ENCODE measurements at regions not wholly inside any gene's neighbourhood (a gene's known extent, or its start where the extent isn't known, plus 50 kb on each side); places are given as distances from the start of the nearest gene placed in this dataset.

DNA sequence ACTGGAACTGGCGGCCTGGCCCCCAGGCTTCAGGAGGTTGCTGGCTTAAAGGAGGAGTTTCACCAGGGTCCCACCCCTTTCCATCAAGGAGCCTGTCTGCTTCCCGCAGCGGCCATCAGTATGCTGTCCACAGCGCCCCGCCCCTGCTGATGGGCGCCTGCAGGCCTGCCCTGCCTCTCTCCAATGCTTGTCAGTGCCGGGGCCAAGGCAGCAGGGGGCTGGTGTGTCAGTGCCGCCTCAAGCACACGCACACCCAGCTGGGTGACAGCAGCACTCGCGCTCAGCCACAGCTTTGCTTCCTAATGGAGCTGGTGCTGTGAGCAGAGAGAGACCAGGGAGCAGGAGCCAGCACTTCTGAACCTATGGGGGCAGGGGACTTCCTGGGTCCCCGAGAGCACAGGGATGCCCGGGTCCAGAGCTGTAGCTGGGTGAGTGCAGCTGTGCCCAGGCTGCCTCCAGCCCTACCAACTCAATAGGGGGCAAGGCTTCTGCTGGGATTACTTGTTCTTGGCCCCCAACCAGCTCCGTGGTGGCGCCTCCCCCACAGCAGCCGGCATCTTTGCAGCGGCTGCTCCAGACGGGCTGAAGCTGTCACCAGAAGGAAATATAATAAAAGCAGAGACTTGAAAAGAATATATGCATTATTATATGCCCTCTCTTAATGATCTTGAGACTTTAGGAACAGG lies 377.2 kb upstream of the LRATD1 start:
- Histone ChIP-seq H3K4me3 (ENCODE audit: low read length) (no peak overlapping the region), H3K9ac (ENCODE audit: low read length) (no peak overlapping the region), H3K9me3 (replicated peaks; ENCODE audit: insufficient read depth, low read length) (no peaks in the 10 kb centered on the region), H3K4me2 (ENCODE audit: low read depth, low read length) (no peak overlapping the region), H3K36me3 (replicated peaks; ENCODE audit: insufficient read depth, low read length) (no peaks in the 10 kb centered on the region), H3K27ac (ENCODE audit: low read length) (no peak overlapping the region), H4K20me1 (ENCODE audit: insufficient read depth, low read length) (no peaks in the 10 kb centered on the region), H3K4me1 (ENCODE audit: low read length) (no peaks in the 10 kb centered on the region), H3K9me2 (replicated peaks; ENCODE audit: insufficient read depth, low read length) (0 out of 2 replicates have a peak, but pooled peaks cover 2% of the 10 kb centered on the region), H3K27me3 (replicated peaks; ENCODE audit: insufficient read depth, low read length) (no peaks in the 10 kb centered on the region), H2AFZ (ENCODE audit: low read length) (no peak overlapping the region), H3F3A (ENCODE audit: insufficient read depth, low read length) (no peaks in the 10 kb centered on the region), H3K79me2 (ENCODE audit: low read length) (no peaks in the 10 kb centered on the region)
- TF ChIP-seq EZH2phosphoT487 (IDR thresholded peaks at IDR 0.05; ENCODE audit: low read length), result no peak
- no peak for TF ChIP-seq EZH2 (optimal IDR thresholded peaks at IDR 0.05; ENCODE audit: low read depth, low read length)
- TF ChIP-seq, protein P1, sequence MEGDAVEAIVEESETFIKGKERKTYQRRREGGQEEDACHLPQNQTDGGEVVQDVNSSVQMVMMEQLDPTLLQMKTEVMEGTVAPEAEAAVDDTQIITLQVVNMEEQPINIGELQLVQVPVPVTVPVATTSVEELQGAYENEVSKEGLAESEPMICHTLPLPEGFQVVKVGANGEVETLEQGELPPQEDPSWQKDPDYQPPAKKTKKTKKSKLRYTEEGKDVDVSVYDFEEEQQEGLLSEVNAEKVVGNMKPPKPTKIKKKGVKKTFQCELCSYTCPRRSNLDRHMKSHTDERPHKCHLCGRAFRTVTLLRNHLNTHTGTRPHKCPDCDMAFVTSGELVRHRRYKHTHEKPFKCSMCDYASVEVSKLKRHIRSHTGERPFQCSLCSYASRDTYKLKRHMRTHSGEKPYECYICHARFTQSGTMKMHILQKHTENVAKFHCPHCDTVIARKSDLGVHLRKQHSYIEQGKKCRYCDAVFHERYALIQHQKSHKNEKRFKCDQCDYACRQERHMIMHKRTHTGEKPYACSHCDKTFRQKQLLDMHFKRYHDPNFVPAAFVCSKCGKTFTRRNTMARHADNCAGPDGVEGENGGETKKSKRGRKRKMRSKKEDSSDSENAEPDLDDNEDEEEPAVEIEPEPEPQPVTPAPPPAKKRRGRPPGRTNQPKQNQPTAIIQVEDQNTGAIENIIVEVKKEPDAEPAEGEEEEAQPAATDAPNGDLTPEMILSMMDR (IDR thresholded peaks at IDR 0.05; ENCODE audit: low read length), result no peak
- no peak for DNase-seq

DNA sequence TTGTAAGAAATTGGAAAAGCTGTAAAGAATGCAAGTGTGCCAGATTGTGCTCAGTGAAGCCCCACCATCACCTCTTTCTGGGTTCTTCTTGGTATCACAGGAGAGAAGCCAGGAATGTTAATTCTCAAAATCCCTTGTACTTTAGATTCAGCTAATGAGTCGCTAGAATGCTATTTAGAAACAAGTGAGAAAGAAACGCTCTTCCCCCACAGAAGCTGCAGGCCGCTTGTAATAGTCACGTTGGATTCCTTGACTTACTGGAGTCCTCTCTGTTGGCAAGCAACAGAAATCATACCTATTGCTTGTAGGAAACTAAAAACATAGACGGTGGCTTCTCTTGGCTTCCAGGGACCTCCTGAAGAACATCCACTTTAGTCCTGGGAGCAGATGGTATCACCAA lies 375.6 kb upstream of the LRATD1 start:
- no peaks in the 10 kb centered on the region for H3K4me1 ChIP-seq (ENCODE audit: low read length)
- H3K9ac ChIP-seq (ENCODE audit: low read length), result no peak overlapping the region
- no peak for DNase-seq
- H4K20me1 ChIP-seq (ENCODE audit: insufficient read depth, low read length), result no peaks in the 10 kb centered on the region
- H3K9me2 ChIP-seq (replicated peaks; ENCODE audit: insufficient read depth, low read length), result 0 out of 2 replicates have a peak, but pooled peaks cover 2% of the 10 kb centered on the region
- H3K27ac ChIP-seq (ENCODE audit: low read length), result no peak overlapping the region
- H3K36me3 ChIP-seq (replicated peaks; ENCODE audit: insufficient read depth, low read length), result no peaks in the 10 kb centered on the region
- H3F3A ChIP-seq (ENCODE audit: insufficient read depth, low read length), result no peaks in the 10 kb centered on the region
- no peak overlapping the region for H3K4me3 ChIP-seq (ENCODE audit: low read length)
- H3K4me2 ChIP-seq (ENCODE audit: low read depth, low read length), result no peak overlapping the region
- no peaks in the 10 kb centered on the region for H3K9me3 ChIP-seq (replicated peaks; ENCODE audit: insufficient read depth, low read length)
- no peak overlapping the region for H2AFZ ChIP-seq (ENCODE audit: low read length)
- H3K27me3 ChIP-seq (replicated peaks; ENCODE audit: insufficient read depth, low read length), result no peaks in the 10 kb centered on the region
- no peaks in the 10 kb centered on the region for H3K79me2 ChIP-seq (ENCODE audit: low read length)
- TF ChIP-seq EZH2 (optimal IDR thresholded peaks at IDR 0.05; ENCODE audit: low read depth, low read length) (no peak), EZH2phosphoT487 (IDR thresholded peaks at IDR 0.05; ENCODE audit: low read length) (no peak)
- TF ChIP-seq, protein P1 (IDR thresholded peaks at IDR 0.05; ENCODE audit: low read length), result no peak

DNA sequence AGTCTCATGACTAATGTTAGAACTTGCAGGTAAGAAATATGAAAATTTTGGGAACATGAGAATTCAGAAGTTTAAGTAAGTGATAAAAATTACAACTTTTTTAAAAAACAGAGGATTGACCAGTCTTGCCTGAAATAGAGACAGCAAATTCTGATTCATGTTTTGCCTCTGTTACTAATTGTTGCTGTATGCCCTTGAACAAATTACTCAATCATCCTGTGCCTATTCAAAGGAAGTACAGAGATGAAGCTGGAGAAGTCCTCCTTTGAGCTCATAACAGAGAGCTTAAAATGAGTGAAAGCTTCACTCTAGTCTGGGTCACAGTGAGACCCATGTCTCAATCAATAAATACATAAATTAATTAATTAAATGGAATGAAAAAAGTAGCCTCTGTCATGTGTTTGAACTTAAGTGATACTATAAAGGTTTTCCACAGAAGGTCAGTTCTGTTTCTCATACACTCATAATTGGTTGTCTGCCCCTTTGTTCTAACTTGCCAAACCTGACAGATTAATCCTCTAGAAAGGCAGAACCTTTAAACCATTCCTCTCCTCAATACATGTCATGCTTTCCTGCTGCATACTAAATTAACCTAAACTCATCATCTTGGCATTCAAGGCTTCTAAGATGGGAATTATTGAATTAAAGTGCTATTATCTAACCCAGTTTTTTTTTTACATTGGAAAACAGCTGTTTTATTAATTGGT lies 374.6 kb upstream of the LRATD1 start:
- Histone ChIP-seq H3K4me1 (ENCODE audit: low read length) (no peaks in the 10 kb centered on the region), H3K79me2 (ENCODE audit: low read length) (no peaks in the 10 kb centered on the region), H3K9ac (ENCODE audit: low read length) (no peak overlapping the region), H3K36me3 (replicated peaks; ENCODE audit: insufficient read depth, low read length) (no peaks in the 10 kb centered on the region), H4K20me1 (ENCODE audit: insufficient read depth, low read length) (no peaks in the 10 kb centered on the region), H3K27ac (ENCODE audit: low read length) (no peak overlapping the region), H3K9me3 (replicated peaks; ENCODE audit: insufficient read depth, low read length) (no peaks in the 10 kb centered on the region), H3K4me3 (ENCODE audit: low read length) (no peak overlapping the region), H3K27me3 (replicated peaks; ENCODE audit: insufficient read depth, low read length) (no peaks in the 10 kb centered on the region), H3K9me2 (replicated peaks; ENCODE audit: insufficient read depth, low read length) (0 out of 2 replicates have a peak, but pooled peaks cover 2% of the 10 kb centered on the region), H3F3A (ENCODE audit: insufficient read depth, low read length) (no peaks in the 10 kb centered on the region), H3K4me2 (ENCODE audit: low read depth, low read length) (no peak overlapping the region), H2AFZ (ENCODE audit: low read length) (no peak overlapping the region)
- TF ChIP-seq EZH2phosphoT487 (IDR thresholded peaks at IDR 0.05; ENCODE audit: low read length) (no peak), EZH2 (optimal IDR thresholded peaks at IDR 0.05; ENCODE audit: low read depth, low read length) (no peak)
- TF ChIP-seq, protein P1 (IDR thresholded peaks at IDR 0.05; ENCODE audit: low read length), result no peak
- no peak for DNase-seq
